ENCODE measurements at regions not wholly inside any gene's neighbourhood (a gene's known extent, or its start where the extent isn't known, plus 50 kb on each side); places are given as distances from the start of the nearest gene placed in this dataset.

DNA sequence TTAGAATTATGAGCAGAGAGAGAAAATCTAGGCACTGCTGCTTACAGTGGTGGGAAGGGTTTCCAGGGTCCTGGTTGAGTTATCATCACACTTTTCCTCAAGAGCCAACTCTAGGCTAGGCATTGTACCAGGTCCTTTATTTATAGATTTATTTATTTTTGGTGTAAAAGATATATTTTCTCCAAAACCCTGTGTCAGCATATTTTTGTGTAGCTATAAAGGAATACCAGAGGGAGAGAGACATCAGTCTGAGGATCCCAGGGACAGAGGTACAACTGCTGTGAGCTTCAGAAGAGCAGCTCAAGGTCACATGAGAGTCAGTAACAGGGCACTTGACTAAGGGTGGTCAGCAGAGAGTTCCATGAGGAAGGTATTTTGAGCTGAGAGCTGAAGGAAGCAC, 159.7 kb downstream of the SLC35B3 start:
- DNase-seq: no peak

DNA sequence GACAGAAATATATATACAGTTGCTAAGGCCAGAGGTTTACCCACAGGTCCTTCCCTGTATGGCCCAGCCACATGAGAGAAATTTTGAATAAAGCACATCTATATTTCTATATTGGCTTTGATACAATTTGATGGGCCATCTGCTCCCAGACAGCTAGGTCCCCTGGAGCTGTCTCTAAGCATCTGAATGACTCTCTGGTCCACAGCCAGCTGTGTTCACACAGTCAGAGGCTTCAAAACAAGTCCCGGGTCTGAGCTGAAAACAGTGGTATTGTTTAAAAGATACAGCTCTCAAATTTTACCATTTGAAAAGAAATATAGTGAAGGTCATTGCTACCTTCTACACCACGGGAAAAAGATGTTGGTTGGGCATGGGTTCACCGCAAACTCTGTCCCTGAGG, 161.1 kb downstream of the SLC35B3 start:
- no peak for DNase-seq

DNA sequence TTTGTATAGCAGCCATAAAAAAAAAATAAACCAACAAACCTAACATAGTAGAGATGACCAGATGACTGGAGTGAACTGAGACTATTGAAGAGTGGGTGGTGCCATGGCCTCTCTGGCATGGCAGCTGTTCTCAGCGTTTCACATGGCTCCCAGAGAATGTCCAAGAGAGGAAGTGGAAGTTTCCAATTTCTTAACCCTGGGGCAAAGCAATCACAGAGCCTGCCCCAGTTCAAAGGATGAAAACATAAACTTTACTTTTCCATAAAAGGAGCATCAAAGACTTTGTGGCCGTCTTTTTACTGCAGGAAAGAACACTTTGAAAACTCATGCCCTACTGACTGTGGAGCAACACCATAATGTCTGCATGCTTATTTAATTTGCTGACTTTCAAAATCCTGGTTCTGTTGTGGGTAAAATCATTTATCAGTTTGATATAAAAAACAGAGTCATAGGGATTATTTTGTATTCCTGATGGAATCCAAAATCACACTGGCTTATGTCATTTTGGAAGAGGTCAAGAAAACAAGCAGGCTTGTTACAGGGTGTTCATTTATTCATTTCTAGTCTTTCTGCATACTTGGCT, 165.4 kb downstream of the SLC35B3 start:
- DNase-seq: no peak

DNA sequence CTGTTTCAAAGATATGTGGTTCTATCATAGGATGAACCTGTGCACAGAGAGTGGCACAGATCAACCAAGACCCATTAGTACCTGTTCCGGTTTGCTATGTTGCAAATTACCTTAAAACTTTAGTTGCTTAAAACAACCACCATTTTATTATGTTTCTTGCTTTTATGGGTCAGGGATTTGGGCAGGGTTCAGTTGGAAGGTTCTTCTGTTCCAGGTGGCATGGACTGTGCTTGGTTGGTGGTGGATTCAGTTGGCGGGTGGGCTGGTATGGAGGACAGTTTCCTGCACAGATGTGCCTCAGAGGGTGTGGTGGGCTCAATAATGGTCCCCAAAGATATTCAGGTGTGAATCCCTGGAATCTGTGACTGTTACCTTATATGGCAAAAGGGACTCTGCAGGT, 166.3 kb downstream of the SLC35B3 start:
- DNase-seq: no peak

DNA sequence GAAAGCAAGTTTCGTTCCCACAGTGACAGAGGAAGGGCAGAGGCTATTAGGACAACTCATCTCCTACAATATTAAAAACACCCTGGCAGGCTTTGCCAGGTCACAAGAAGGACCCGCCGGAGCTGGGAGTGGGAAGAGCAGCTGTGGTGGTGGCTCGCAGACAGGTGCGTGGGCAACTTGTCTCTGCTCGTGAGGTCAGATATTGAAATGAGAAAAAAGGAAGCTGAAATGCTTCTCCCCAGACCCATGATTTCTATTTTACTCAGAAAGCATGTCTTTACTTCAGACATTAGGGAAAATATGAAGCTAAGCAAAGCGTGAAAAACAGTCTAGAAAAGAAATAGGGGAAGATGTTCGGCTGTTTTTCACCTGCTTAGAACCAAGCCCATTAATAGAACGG, 166.3 kb upstream of the EEF1E1 start:
- no peak for DNase-seq

DNA sequence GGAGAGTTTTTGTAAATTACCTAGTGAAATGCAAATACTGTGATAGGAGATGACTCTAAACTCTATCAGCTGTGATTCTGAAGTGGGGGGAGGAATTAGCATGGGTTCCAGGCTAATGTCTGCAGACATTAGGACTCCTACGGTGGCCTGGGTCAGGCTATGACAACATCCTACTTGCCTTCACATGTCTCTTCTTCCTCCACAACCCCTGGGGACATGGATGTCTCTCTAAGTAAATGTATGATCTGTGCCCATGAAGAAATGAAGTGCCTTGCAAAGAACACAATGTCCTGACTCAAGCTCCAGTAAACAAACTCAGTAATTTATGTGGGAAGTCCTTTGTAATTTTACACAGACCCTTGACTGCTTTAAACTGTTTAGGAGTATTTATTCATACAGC, 165.8 kb upstream of the EEF1E1 start:
- no peak for DNase-seq

DNA sequence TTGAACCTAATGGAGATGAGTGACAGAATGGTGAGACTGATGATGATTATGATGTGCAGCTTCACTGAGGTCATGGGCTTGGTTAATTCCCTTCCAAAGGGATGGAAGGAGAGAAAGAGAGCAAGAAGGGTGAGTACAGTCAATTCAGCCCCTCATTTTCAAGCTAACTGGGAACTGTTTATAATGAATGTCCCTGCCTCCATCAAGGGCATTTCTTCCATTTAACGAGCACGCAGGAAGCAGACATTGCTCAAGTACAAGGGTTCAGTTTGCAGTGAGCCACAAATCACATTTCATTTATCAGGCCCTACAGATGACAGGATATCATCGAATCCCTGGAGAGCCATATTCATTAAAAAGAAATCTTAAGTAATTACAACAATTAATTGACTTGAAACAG, 158.3 kb upstream of the EEF1E1 start:
- DNase-seq: no peak

DNA sequence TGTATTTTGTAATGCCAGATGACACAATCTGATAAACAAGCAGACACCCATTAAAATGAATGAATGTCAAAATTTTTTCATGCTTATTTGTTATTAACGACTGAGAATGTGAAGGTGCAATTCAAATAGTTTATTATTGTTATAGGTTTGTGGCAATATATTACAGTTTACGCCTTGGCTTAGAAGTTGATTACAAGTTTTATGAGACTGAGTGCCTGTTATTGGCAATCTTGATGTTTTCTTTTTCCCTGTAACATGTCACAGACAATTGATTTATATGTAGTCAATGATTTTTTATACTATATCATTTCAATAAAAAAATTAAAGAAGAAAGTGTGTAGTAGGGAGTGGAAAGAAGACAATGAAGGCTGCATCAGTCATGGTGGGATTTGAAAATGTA, 144.1 kb upstream of the EEF1E1 start:
- DNase-seq: no peak

DNA sequence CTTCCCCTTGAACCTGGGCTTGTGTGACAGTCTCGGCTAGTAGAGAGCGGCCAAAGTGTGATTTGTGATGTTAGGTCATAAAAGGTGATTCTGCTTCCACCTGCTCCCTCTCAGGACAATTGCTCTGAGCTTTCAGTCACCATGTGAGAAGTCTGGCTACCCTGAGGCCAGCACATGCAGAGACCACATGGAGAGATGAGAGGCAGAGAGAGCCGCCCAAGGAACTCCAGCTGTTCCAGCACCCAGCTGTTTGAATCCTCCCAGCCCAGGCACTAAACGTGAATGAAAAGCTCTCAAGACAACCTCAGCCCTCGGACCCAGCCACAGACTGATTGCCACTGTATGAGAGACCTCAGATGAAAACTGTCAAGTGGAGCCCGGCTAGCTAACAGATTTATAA, 143.4 kb upstream of the EEF1E1 start:
- no peak for DNase-seq

DNA sequence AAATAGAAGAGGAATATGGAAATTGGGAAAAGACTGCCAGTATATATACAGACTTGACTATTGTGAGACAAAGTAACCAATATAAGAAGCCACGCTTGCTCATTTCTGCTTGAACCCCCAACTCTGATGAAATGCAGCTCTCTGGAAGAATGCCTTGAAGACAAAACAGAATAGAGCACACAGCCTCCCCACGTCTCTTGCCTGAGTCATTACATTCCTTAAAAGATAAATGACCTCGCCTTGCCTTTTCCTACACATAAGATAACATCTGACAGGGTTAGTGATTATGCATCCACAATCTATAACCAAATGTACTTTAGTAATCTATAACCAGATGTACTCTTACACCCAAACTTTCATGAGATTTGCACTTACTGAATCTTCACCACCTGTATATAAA, 141.1 kb upstream of the EEF1E1 start:
- peak; percentile 49 for DNase-seq

DNA sequence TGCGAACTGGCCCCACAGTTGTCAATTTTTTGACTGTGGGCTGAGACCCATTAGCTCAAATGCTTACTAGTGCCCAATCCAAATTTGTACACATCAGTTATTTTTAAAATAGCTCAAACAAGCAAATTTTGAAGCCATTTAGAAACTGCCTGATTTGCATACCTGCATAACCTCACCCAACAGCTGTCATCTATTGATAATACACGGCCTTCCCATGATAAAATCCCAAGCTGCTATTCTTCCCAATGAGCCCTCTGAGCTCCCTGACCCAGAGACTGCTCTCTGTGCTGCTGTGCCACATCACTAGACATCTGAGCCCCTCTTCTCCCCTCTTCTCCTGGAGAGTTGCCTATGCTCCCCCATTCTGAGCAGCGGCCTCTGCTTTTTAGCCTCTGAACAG, 140.5 kb upstream of the EEF1E1 start:
- DNase-seq: no peak

DNA sequence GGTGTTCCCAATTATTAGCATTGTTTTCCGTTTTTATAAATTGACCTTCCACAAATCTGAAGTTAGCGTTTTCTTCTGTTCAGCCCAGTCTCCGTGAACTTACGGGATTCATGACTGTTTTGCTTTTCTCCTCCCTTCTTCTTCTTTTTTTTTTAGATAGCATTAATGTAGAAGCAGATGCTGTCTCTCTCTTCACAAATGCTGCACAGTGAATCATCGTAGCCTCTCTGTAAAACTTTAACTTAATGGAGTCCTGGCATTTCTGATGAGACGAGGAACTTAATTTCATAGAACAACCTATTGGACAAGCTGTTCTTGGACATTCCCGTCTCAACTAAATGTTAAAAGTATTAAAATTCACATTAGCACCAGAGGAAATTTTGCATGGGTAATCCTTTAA, 138.0 kb upstream of the EEF1E1 start:
- DNase-seq: no peak

DNA sequence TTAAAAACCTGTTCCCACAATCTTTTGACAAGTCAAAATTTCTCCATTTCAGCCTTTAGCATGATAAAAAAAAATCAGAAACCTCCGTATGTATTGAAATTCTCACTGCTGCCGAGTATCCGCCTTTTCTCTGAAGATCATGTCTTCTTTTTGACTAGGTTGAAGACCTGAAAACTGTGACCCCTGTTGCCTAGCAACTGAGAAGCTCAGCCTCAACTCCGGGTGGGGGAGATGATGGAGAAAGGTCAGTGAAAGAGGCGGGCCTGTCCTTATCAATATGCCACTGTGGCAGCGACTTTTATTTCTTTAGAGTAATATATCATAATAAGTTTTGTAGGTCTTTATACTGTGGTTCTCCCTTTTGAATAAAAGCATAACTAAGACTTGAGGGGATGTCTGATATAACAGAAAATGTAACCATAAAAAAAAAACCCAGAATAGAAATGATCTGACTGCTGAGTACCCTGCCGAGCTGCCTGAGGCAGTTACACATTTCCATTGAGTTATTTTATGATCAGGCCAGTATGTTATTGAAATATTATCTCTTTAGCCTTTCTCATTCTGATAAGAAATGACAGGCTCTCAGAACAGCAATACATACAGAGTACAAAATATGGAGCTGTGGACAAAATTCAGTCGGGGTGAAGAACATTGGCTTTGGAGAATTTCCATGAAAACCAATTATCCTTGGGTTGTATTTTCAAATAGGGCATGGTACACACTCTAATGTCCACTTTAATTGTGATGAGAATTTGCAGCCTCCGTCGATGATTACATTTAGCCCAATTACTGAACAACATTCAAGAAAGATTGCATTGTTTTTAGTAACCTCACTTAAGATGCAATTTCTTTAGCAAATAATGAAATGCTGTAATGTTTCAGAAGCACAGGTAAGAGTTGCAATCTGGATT, 136.7 kb upstream of the EEF1E1 start:
- DNase-seq: no peak

DNA sequence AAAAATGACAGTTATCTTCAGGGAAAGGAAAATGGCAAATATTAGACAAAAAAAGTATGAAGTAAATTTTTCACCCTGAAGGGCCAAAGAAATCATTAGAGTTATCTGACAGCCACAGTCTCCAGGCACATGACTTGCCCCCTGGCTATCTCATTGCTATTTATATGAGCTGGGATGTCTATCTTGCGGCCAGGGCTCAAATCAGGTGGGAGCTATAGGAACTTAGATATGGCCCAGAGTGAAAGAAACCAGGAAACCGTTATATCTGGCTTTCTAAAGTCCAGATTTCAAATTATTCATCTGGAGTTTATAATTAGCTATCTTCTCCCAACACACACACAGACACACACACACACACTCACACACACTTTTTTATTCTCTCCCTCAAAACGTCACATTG, 135.3 kb upstream of the EEF1E1 start:
- no peak for DNase-seq

DNA sequence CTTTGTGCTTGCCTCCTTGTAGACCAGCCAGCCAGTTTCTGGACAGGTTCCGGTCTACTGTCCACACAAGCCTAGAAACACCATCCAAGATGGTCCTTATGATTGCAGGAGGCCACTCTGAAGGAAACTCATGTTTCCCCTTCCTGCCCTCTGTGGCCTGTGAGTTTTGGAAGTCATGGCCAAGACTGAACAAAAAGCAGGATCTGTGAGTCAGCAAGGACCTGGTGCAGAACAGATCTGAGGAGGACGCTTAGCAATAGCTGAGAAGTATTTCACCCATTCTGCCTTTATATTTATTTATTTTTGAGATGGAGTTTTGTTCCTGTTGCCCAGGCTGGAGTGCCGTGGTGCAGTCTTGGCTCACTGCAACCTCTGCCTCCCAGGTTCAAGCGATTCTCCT, 134.6 kb upstream of the EEF1E1 start:
- DNase-seq: no peak

DNA sequence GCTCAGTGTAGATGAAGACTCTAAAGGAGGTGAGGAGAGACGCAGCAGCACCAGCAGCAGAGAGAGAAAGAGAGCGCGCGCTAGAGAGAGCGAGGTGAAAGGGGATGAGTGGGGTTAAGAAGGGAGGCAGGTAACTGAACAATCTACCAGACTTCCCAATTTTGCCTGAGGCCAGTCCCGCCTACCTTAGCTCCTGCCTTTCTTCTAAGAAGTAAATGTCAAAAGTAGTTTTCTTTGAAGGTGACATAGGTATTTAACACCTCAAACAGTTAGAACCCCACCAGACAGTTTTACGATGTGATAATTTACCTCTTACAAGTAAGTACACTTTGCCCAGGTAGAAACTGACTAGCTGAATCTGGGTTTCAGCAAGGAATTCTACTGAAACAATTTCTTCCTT, 132.0 kb upstream of the EEF1E1 start:
- DNase-seq: no peak

DNA sequence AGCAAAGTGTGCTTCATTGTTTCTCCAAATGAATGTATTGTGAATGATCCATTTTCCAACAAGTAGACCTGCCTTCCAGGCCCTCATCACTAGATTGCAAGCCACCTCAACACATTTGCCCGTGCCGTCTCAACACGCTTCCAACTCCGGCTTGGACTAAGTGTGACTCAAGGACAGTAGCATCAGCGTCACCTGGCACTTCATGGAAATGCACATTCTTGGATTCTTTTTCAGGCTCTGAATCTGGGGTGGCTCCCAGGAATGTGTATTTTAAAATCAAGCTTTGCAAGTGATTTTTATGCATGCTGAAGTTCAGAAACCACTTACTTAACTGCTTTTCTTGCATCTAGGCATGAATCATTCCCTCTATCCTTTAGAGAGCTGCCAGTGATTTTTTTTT, 129.6 kb upstream of the EEF1E1 start:
- no peak for DNase-seq

DNA sequence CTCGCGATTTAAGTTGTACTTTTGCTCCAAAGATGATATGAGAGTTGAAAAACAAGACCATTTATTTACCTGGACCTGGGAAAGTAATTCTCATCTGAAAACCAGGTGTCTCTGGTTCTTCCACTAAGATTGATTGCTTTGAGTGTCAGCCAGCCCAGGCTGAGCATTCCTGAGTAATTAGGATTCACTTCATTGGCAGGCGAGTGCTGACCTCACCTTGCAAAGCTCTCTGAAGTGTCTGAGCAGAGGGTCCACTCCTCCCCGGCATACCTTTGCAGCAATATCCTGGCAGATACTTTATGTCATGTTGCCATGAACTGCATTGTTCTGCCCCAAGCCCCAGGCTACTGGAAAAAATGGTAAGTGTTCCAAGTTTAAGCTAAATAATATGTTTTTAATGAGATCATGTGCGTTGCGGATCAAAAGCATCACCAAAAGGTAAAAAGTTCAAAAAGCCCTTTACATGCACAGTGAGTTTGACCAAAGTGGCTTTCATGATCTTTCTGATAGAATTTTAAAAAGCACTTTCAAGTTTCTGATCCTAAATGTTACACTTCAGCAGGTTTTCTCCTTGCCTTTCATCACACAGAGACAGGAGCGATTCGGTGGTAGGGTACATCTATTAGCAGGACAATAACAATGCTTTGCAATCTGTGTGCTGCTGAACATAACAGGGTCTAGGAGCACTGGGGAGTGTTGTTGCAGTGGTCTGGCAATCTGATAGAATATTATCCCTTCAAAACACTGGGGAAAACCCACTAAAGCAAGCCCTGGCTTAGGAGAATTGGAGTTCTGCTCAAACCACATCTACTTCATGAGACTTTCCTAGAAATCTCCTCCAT, 127.8 kb upstream of the EEF1E1 start:
- no peak for DNase-seq

DNA sequence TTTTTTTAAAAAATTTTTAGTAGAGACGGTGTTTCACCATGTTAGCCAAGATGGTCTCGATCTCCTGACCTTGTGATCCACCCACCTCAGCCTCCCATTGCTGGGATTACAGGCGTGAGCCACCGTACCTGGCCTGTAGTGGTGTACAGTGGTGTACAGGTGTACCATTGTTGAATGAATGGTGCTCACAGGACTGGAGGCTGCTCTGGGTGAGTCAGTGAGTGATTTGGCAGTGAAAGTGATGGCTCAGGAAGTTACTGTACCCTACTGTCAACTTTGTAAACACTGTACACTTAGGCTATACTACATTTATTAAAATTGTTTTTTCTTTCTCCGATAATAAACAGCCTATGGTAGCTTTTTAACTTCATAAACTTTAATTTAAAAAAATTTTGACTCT, 122.8 kb upstream of the EEF1E1 start:
- DNase-seq: no peak

DNA sequence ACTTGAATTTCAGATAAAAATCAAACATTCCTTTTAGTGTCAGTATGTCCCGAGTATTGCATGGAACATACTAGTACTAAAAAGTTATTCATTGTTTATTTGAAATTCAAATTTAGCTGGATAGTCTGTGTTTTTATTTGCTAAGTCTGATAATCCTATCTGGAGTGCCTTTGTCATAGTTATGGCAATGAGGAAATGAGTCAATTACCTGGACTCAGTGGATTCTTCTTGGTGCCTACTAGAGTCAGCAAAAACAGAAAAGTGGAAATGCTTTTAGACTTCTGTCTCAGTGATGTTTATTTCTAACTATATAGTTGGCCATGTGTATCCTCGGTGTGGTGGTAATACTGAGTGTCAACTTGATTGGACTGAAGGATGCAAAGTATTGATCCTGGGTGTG, 121.3 kb upstream of the EEF1E1 start:
- no peak for DNase-seq

DNA sequence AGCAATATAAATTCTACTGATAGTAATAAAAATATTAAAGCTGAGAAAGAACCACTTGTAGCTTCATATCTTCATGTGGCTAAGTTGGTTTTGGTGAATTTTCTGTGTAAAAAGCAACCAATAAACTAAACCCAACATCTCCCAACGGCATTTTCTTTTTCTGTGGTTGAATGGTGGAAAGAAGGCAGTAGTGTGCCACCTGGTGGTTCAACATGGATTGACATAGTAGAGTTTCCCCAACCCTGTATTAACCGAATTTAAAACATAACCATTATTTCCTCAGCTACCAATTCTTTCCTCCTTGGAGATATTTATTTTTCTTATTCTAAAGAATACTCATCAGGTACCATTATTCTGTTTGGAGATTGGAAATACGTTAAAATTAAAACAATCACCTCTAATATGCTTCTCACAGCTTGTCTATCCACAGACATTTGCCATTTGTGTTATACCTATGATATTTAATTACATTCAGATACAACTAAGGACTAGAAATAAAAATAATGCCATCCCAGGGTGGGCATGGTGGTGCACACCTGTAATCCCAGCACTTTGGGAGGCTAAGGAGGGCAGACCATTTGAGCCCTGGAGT, 117.1 kb upstream of the EEF1E1 start:
- DNase-seq: peak; percentile 55

DNA sequence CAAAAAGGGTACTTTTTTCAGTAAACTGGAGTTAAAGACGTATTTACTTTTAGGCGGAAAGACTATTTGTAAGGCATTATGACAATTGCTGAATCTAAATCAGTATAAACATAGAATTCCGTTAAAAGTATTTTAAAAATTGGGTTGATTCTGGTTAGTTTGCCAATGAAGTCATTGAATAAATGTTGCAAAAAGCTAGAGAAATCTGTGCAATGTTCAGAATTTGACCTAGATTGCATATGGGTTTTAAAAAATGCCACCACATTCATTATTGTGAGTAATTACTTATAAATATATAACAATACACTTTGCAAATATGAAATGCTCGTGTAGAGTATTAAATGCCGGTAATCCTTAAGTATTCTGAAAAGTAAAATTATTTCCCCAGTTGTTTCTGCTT, 116.5 kb upstream of the EEF1E1 start:
- no peak for DNase-seq

DNA sequence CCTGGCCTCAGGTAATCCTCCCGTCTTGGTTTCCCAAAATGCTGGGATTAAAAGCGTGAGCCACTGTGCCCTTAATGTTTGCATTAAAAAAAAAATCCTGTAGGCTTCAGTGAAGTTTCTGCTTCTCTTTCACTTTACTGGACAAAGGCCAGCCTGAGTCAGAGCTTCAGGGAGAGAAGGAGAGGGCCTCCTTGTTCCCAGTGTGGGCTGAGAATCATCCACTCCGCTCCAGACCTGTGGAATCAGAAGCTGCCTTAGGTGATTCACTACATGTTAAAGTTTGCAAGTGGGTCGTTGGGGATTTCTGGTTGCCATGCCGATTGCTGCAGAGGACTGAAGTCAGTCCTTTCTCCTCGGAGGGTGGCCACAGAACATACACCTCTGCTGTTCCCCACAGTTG, 113.3 kb upstream of the EEF1E1 start:
- peak; percentile 33 for DNase-seq

DNA sequence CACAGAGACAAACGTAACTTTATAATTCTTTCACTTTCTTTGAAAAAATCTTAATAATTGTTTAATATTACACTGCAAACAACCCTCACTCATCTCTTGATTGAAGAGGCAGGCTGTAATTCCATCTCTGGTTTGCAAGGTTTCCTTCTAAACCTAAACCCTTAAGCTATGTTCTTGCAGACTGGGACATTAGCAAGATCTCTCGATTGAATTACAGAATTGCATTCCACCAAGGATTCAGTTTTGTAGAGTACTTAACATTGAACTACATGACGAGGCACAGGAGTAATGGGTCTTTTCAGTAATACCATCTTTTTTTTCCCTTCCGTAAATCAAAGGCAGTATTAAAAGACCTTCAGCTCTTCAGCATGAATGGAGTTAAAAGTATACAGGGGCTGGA, 111.6 kb upstream of the EEF1E1 start:
- DNase-seq: no peak

Measured in fibroblast of skin of right biceps (primary cell).